Activated naive CD4-positive, alpha-beta T cell treated with anti-CD3 and anti-CD28 coated beads, Interleukin-2, amount 50 U/mL, for 72 hours (primary cell): ENCODE measurements at regions not wholly inside any gene's neighbourhood (a gene's known extent, or its start where the extent isn't known, plus 50 kb on each side); places are given as distances from the start of the nearest gene placed in this dataset.

Source experiments
- ATAC-seq, 2 donors: fragments of 150-1000 bp; cut with Tn5 transposase; 2 replicates each; pipeline ENCODE4 v1.10.0; 2021; ENCODE audit warnings: mild to moderate bottlenecking in 2 of 2, moderate library complexity in 2 of 2
- DNase-seq, 2 donors: peaks; one replicate each; pipeline ENCODE4 v3.0.0; 2021 to 2022; ENCODE audit warnings: low spot score in 2 of 2
- H3K27ac Mint-ChIP-seq, 2 donors: one replicate each; pipeline ENCODE4 v1.8.0; 2022; ENCODE audit warnings: mild to moderate bottlenecking in 2 of 2, mixed read lengths in 2 of 2
- H3K36me3 Mint-ChIP-seq, 2 donors: one replicate each; pipeline ENCODE4 v1.8.0; 2022; ENCODE audit warnings: mixed read lengths in 2 of 2
- H3K9me3 Mint-ChIP-seq, 2 donors: one replicate each; pipeline ENCODE4 v1.8.0; 2022; ENCODE audit warnings: mixed read lengths in 2 of 2

DNA sequence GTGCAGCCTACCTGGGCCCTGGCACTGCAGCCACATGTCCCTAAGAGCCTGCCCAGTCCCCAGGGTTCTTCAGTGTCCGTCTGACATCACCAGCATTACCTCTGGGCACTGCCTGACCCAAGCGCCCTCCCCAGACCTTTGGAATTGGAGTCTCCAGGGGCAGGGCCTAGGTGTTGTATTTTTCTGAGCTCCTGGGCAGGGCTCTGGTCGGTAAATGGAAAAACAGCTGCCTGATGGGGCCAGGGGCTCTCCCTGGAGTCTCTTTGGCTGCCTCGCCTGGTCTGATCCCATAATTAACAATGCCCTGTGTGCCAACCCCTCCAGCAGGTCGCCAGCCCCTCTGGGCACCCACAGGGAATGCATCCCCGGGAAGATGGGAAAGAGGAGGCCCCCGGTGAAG is 710.2 kb downstream of the BRD1 start:
- DNase-seq (no peak), ATAC-seq (no peak)
- H3K9me3 Mint-ChIP-seq: no peaks in the 10 kb centered on the region
- no peaks in the 10 kb centered on the region for H3K36me3 Mint-ChIP-seq
- no peak overlapping the region for H3K27ac Mint-ChIP-seq

DNA sequence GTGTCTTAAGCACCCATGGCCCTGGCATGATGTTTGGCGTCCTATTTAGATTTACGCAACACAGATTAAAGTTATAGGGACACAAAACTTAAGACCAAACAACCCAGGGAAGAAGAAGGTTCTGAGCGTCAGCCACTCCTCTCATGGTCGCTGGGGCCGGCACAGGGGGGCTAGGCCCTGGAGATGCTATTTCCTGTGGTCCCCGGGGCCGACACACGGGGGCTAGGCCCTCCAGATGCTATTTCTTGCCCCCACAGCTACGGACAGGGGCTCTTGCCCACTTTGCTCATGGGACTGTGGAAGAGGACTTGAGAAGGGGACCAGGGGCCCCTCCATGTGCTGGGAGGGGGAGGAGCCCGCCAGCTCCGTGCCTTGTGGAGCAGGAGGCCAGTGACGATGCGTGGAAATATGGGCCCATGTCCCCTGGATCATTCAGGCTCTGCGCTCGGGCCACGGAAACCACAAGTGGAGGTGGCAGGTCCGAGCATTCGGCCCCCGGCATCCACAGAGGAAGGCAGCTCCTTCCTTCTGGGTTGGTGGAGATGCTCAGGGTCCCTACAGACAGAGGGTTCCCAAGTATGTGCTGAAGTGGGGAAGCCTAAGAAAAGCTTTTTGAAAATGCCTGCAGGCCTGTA is 711.1 kb downstream of the BRD1 start:
- Mint-ChIP-seq H3K9me3 (no peaks in the 10 kb centered on the region), H3K27ac (no peak overlapping the region), H3K36me3 (no peaks in the 10 kb centered on the region)
- no peak for ATAC-seq
- DNase-seq: no peak

DNA sequence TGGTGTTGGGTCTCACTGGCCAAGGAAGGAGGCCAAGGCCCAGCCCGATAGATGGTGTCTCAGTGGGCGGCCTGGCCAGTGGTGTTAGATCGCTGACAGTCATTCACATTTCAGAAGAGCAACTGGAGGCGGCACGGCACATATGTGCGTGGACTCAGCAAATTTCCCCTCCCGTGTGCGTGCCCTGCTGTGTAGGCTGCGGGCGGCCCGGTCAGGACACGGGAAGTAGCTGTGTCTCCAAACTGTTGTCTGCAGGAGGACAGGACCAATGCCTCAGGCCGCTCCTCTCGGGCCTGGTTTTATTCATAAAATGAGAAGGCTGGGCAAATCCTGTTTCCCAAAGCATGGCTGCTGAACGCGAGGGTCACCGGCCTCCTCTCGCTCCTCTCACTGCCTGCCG is 711.7 kb downstream of the BRD1 start:
- ATAC-seq: no peak
- H3K9me3 Mint-ChIP-seq: no peaks in the 10 kb centered on the region
- DNase-seq: no peak
- H3K27ac Mint-ChIP-seq: no peak overlapping the region
- no peaks in the 10 kb centered on the region for H3K36me3 Mint-ChIP-seq

DNA sequence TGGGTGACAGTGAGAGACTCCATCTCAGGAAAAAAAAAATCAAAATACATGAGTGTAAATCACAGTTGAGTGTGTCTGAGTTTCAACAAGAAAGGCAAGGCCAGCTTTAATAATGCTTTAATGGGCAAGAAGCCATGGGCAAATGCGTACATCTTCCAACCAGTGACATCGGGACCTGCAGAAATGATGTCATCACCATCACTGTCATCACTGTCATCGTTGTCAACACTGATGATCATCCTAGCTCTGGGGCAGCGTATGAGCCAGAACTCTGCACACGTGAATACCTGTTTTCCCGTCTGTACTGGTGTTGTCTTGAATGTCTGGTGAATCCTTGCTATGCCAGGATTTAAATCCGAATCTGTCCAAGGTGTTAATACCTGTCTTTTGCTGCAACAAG is 712.5 kb downstream of the BRD1 start:
- no peaks in the 10 kb centered on the region for H3K36me3 Mint-ChIP-seq
- no peaks in the 10 kb centered on the region for H3K9me3 Mint-ChIP-seq
- H3K27ac Mint-ChIP-seq: no peak overlapping the region
- no peak for ATAC-seq
- no peak for DNase-seq

DNA sequence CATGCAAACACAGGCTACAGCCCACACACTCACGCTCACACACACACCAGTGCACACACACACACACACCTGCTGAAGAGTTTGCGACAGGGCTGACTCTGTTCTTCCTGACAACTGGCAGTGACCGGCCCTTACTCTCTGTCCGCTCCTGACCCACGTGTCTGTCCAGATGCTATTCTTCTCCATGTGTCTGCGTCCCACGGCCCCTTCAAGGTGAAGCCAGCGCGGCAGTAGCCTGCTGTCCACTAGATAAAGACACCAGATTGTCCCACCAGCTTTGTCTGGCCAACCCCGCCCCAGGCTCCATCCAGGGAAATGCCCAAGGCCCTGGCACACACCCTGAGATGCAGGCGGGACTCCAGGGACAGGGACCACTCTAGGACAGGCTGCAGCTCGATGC is 713.9 kb downstream of the BRD1 start:
- ATAC-seq (no peak), DNase-seq (no peak)
- H3K27ac Mint-ChIP-seq: no peak overlapping the region
- no peaks in the 10 kb centered on the region for H3K9me3 Mint-ChIP-seq
- no peaks in the 10 kb centered on the region for H3K36me3 Mint-ChIP-seq

DNA sequence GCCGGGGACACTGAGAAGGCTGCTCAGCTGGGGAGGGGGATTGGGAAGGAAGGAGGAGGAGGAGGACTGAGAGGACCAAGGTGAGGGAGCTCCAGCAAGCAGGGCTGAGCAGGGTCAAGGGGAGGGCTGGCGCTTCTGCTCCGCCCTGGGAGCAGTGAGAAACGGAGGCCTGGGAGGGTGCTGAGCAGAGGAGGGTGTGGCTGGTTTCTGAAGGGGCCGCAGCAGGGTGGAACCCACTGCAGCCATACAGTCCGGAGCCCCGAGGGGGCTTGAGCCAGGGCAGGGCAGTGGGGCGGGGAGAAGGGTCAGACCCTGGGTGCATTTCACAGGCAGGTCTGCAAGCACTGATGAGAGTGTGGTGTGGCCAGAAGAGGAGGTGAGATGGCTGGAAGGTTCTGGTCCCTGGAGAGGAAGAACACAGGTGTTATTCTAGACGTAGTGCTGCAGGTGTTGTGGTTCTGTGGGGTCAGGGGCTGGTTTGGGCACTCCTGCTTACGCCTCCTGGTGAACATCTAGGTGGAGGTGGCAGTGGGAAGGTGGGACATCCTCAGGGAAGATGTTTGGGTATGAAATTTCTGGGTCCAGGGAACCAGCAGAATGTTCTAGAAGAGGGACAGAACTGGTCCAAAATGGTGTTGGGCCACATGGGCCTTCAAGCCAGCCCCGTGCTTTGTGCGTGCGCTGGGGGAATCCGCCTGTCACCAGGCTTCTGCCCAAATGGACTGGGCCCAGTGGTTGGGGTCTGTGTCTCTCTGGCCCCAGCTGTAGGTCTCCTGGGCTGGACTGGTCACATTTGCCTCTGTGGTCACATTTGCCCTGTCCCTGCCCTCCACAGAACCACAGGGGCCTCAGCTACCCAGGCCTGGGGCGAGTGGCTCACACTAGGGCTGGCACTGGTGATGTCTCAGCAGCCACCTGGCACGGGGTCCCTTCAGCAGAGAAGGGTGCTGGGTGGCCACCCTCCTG is 714.7 kb downstream of the BRD1 start:
- H3K9me3 Mint-ChIP-seq: no peaks in the 10 kb centered on the region
- DNase-seq: no peak
- ATAC-seq: no peak
- no peak overlapping the region for H3K27ac Mint-ChIP-seq
- no peaks in the 10 kb centered on the region for H3K36me3 Mint-ChIP-seq

DNA sequence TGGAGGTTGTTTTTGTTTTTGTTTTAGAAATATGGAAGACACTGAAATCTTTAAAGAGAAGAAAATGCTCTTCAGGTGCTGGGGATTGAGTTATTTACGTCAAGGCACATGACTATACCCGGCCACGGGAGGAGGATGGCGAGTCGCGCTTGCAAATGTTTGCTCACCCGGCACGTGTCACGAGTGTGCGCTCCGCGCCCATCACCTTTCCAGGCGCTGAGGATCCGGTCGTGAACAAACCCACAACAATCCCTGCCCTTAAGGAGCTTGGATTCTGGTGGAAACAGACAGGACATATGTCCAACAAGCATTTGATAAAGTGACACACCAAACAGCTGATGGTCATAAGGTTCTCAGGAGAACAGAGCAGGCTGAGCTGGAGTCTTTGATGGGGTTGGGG is 715.5 kb downstream of the BRD1 start:
- H3K27ac Mint-ChIP-seq: no peak overlapping the region
- DNase-seq: no peak
- no peaks in the 10 kb centered on the region for H3K36me3 Mint-ChIP-seq
- no peaks in the 10 kb centered on the region for H3K9me3 Mint-ChIP-seq
- no peak for ATAC-seq

DNA sequence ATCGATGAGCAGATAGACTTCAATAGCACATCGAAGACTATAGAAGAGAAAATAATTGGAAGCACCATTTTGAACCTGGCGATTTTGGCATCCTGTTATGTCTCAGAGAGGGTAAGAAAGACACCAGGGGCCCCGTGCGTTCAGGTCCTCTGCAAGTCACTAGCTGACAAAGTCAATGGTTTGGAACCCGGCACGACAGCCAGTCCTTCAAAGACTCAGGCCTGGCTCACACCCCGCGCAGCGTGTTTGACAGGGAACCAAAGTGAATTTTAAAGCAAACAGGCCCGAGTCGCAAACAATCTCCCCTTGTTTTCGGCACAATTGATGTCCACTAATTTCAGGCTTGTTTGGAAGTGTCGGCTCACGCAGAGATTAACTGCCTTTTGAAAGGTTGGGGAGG is 716.6 kb downstream of the BRD1 start:
- DNase-seq (no peak), ATAC-seq (no peak)
- H3K36me3 Mint-ChIP-seq: no peaks in the 10 kb centered on the region

DNA sequence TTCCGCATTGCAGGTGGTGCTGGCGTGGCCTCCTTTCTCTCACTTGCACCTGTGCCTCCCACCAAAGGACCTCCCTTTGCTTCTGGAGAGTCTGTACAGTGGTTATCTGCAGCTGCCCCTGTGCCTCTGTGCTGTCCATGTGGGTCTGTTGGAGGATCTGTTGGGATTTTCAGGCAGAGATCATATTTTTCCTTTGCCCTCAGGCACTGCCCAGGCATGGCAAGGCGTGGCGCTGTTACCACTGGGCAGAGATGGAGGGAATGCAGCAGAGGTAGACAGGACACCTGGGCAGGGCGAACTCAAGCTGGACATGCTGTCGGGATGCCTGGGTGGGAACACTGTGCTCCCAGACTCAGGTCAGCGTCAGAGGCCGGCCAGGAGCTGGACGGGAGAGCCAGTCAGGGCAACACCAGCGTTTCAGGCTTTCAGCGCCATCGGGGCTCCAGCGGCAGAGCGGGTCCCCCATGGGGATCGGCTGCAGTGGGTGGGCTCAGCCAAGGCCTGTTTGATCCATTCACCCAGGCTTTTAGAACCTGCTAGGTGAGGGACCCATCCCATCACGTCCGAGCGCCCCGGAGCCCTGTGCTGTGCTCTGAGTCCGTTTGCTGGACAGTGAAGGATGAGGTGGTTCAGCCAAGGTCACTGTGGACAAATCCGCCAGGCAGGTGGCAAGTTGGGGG is 718.9 kb downstream of the BRD1 start:
- DNase-seq: no peak

More for the DNA sequence above, 716.6 kb downstream of the BRD1 start:
- H3K9me3 Mint-ChIP-seq: no peaks in the 10 kb centered on the region
- no peak overlapping the region for H3K27ac Mint-ChIP-seq

DNA sequence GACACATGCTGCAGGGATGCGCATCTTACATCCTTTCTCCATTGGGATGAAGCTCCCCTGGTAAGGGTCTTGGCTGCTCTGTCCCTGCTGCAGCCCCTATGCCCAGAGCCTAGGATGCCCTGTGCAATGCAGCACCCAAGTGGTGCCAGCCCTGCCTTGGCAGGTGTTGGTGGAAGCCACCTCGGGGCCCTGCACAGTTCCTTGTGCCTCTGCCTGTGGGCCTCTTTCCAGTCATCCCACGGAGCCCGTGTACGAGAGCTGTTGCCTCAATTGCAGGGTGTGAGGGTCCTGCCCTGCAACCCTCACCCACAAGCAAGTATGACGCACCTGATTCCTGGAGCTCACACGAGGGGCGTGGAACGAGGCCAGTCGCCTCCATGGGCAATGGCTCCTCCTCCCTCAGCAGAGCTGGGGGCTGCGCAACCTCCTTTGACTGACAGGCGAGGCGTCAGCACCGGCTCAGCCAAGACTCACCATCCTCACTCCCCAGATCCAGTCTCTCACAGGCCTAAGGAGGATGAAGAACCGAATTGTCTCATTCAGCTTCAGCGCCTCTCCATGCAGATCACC is 719.6 kb downstream of the BRD1 start:
- no peaks in the 10 kb centered on the region for H3K36me3 Mint-ChIP-seq
- no peaks in the 10 kb centered on the region for H3K9me3 Mint-ChIP-seq
- no peak overlapping the region for H3K27ac Mint-ChIP-seq
- no peak for ATAC-seq
- no peak for DNase-seq

More for the DNA sequence above, 718.9 kb downstream of the BRD1 start:
- no peak for ATAC-seq
- Mint-ChIP-seq H3K9me3 (no peaks in the 10 kb centered on the region), H3K27ac (peak overlapping the region in 1 of 2 donors; percentile 15), H3K36me3 (no peaks in the 10 kb centered on the region)

DNA sequence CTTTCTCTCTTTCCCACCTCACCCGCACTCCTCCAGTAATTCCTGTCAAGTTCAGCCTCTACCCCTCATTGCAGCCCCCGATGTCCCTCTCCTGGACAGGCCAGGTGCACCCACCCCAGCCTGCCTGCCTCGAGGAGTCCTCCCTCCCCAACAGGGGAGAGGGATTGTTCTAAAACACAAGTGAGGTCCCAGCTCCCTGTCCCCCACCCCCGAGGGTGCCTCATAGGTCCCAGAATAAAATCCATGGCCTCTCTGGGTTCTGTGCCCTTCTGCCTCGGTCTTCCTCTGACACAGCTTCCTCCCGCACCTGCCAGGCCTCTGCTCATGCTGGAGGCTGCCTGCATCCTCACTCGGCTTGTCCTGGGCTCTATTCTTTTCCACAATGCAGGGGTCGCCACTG is 720.1 kb downstream of the BRD1 start:
- no peaks in the 10 kb centered on the region for H3K9me3 Mint-ChIP-seq
- DNase-seq (peak in 1 of 2 donors; percentile 28), ATAC-seq (no peak)
- no peaks in the 10 kb centered on the region for H3K36me3 Mint-ChIP-seq
- H3K27ac Mint-ChIP-seq: no peak overlapping the region

DNA sequence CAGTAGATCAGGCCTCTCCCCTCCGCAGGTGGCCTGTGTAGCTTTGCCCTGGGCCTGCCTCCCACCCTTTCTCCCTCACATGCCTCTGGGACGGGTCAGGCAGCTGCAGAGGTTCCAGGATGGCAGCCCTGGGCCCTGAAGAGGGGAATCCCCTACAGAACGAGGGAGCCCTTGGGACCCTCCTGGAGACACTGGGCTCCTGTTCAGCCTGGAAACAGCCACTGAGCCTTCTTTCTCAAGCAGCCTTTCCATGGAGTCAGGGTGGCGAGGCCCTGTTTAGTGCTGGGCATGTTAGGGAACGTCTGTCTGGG is 720.9 kb downstream of the BRD1 start:
- no peak overlapping the region for H3K27ac Mint-ChIP-seq
- H3K36me3 Mint-ChIP-seq: no peaks in the 10 kb centered on the region
- no peak for ATAC-seq
- peak in 1 of 2 donors; percentile 14 for DNase-seq
- no peaks in the 10 kb centered on the region for H3K9me3 Mint-ChIP-seq

DNA sequence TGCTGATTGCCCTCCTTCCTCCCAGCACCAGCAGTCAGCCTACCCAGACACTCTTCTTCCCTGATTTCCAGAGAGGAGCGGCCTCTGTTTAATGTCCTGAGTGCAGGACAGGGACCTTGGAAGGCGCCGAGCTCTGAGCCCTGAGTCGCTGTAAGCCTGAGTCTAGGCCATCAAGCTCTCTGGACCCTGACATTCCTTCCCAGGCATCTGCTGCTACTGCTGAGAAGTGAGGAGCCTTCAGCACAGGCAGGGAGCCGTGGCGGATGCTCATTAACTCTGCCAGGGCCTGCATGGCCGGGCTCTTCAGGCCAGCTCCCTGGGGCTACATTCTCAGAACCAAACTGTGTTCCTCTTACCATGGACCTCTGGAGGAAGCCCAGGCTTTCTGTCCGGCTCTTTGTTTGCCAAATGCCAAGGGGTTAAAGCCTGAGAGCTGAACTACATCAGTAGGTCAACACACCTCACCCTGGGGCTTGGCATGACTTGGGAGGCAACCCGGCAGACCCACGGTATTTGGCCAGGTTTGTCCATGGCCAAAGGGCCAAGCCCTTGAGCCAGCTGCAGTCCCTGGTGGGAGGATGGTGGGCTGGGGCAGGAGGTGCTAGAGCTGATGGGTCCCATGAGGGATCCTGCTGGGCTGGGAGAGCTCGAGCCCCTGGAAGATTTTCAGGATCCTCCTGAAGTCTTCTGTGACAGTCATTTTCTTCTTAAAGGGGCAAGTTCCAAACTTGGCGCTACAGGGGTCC is 721.4 kb downstream of the BRD1 start:
- no peak overlapping the region for H3K27ac Mint-ChIP-seq
- H3K36me3 Mint-ChIP-seq: no peaks in the 10 kb centered on the region
- ATAC-seq (no peak), DNase-seq (peak in 1 of 2 donors; percentile 41)
- no peaks in the 10 kb centered on the region for H3K9me3 Mint-ChIP-seq

DNA sequence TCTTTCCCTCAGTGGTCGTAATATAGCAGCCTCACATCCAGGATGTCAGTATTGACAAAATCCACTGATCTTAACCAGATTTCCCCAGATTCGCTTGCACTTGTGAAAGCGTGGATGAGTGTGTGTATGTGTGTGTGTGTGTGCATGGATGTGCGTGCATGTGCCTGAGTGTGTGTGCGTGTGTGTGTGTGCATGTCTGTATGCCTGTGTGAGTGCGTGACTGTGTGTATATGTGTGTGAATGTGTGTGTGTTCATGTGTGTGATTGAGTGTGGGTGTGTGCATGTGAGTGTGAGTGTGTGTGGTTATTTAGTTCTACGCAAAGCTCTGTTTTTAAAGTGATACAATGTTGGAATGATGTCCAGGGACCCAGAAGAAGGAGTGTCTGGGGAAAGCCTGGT is 723.2 kb downstream of the BRD1 start:
- no peak overlapping the region for H3K27ac Mint-ChIP-seq

DNA sequence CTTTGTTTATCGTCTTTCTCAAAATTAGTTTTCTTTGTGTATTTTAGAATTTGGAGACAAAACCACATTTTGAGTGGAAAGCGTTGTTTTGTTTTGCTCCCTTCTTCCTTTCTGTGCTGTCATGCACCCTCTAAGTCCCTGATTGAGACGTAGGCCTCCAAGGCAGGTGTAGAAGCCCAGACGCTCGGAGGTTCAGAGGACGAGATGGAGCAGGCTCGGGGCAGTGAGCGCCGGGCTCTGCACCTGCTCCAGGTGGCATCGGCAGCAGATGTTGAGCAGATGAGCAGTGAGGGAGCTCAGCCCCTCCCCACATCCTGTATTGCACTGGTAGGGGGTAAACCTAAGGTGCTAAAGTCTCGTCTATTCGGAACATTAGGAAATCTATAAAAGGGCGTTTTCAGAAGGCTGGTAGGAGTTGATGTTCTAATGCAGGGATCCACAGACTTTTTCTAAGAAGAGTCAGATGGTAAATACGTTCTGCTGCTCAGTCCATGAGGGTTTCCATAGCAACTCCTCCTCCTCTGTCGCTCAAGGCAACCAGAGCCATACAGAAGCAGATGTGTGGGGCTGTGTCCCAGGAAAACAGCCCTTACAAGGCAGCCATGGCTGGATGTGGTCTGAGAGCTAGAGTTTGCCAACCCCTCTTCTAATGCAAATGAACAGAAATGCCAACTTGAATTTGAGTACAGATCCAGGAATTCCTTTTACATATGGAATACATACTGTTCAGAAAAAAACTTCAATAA is 724.2 kb downstream of the BRD1 start:
- Mint-ChIP-seq H3K36me3 (no peaks in the 10 kb centered on the region), H3K27ac (no peak overlapping the region), H3K9me3 (no peaks in the 10 kb centered on the region)
- DNase-seq: no peak
- no peak for ATAC-seq

More for the DNA sequence above, 723.2 kb downstream of the BRD1 start:
- ATAC-seq: no peak
- no peak for DNase-seq
- Mint-ChIP-seq H3K9me3 (no peaks in the 10 kb centered on the region), H3K36me3 (no peaks in the 10 kb centered on the region)

DNA sequence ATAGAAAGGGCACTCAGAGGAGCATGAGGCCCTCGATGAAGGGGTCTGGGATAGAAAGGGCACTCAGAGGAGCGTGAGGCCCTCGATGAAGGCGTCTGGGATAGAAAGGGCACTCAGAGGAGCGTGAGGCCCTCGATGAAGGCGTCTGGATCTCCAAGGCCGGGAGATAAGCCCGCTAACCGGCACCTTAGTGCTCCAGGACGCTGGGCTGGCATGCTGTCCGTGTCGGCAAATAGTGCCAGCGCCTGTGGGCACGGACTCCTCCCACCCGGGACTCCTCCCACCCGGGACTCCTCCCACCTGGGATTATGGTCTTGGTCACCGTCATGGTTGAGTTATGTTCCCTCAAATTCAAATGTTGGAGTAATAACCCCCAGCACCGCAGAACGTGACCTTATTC is 725.3 kb downstream of the BRD1 start:
- no peaks in the 10 kb centered on the region for H3K9me3 Mint-ChIP-seq
- H3K27ac Mint-ChIP-seq: no peak overlapping the region
- DNase-seq (no peak), ATAC-seq (no peak)
- H3K36me3 Mint-ChIP-seq: no peaks in the 10 kb centered on the region
